Stimulated activated CD4-positive, alpha-beta T cell treated with anti-CD3 and anti-CD28 coated beads, TNF-alpha, amount 100 ng/mL, for 48 hours (primary cell): ENCODE measurements at regions not wholly inside any gene's neighbourhood (a gene's known extent, or its start where the extent isn't known, plus 50 kb on each side); places are given as distances from the start of the nearest gene placed in this dataset.
"Not testable (repeated sequence)": the region's sequence is repeated elsewhere in the genome, so short reads cannot be mapped to it uniquely, and the experiment has no call there.

Source experiments
- DNase-seq, 3 donors: peaks; one replicate each; pipeline ENCODE4 v3.0.0-alpha.2; 2020; ENCODE audit warnings: low read depth in 3 of 3

DNA sequence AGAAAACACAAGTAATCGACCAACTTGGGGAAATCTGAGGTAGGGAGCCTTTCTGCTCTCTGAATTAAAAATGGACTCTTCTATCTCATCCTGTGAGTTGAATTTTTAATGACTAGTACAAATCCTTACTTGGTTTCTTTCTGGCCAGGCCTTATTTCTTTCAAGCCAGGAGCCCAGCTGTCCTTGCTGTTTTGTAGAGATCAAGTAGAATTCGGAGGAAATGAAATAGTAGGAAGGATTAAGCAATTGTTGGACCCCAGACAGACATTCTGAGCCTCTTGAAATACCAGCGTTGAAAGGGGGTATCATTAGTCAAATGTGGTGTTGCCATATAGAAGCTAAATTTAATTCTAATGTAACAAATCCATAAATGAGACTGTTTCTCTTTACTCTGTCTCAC, 53.7 kb upstream of the SMIM15 start:
- no peak for DNase-seq

DNA sequence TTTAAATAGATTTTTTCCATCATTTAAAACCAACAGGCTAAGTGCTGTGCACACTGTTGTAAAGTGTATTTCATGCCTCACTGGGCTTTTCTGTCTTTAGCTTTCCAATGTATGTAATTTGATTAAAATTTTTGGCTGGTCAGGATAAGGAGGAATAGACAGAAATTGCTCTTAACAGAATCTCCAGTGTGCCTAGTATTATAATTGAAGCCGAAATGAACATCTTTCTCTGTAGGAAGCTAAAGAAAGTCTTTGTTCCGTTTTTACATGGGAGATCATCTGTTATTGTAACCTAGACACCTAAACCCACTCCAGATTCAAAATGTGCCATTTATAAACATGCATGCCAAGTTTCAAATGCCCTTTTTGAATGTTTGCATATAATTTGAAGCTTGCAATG, 54.5 kb upstream of the SMIM15 start:
- DNase-seq = no peak

DNA sequence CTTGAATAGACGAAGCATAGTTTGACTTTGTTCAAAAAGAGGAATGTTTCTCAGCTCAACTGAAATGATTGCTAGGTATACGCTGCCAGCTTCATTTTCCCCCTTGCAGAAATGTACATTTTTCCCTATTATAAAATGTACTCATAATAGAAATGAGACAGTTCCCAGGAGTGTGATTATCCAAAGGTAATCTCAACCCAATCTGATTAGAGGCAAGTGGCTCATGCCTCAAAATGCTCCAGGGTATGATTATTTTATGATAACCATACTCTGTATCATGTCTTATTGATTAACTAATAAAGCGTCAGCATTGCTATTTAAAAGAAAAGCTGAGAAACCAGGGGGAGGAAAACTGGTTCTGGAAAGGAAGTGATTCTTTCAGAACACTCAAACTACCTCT, 54.9 kb upstream of the SMIM15 start:
- no peak for DNase-seq

DNA sequence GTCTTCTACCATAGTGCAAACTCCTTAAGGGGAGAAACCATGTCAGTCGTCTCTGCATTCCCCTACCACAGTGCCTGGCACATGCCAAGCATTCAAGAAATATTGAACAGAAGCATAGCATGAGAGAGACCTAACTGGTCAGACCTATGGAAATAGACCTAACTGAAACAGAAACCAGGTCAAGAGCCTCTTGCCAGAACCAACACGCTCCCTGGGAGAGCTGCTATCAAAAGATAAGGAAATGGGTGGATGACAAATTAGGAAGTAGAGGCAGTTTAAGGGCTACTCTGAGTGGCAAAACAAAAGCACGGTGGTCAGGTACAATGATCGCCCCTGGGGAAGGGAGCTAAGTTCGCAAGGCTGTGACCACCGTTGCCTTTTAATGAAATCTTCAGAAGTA, 66.0 kb upstream of the SMIM15 start:
- no peak for DNase-seq

GRCh38 chr5:61228691-61229280, 66.5 kb upstream of the SMIM15 start:
- no peak for DNase-seq

- no peak for DNase-seq
These were observed 67.1 kb upstream of the SMIM15 start for GRCh38 chr5:61229416-61229815.

DNA sequence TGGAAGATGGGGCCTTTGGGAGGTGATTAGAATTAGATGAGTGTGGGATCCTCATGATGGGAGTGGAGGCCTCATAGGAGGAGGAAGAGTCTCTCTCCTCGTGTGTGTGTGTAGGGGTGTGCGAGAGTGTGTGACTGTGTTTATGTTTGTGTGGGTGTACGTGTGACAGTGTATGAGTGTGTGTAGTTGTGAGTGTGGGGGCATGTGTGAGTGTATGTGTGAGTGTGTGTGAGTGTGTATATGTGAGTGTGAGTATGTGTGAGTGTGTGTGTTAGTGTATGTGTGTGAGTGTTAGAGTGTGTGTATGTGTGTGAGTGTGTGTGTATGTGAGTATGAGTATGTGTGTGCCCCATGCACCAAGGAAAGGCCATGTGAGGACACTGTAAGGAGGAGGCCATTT, 68.2 kb upstream of the SMIM15 start:
- no peak for DNase-seq

GRCh38 chr5:61231813-61232212, 69.5 kb upstream of the SMIM15 start:
- no peak for DNase-seq

DNA sequence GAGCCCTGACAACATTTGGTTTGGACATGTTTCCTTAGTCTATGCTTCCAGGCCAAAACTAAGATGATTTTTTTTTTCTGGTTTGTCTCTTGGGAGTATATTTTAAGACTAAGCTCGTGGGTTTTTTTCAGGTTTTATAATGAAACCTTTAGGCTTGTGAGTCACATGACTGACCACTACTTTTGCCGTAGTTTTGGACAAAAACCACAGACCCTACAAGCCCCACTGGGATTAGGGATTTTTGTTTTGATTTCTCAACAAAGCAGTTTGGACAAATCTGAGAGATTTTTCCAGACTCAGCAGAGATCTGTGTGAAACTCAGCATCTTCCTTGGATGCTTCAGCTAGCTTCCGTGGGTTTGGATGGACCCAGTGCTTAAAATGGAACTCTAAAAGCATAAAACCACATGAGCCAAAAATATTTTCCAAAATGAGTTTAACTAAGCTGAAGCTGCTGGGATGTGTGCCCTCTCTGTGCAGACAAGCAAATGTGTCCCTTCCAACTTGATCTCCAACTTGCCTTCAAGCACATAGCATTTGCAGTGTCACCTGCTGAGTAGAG, 70.3 kb upstream of the SMIM15 start:
- no peak for DNase-seq

DNA sequence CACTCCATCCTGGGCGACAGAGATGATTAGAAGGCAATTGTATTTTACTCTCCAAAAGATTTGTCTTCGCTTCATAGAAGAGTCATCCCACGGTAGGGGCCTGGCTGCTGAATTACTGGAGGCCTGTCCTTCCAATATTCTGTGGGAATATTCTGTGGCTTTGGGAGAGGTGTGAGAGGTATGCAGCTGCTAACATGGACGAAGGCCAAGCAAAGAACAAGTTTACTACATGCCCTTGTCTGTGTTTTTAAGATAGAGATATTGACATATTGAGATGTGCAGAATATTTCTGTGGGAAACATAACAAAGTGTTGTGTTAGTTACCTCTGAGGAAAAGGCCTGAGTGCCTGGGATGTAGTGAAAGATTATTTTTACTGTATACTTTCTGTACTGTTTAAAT, 71.8 kb upstream of the SMIM15 start:
- DNase-seq = no peak

GRCh38 chr5:61236715-61237114, 74.4 kb upstream of the SMIM15 start:
- not testable (repeated sequence) for DNase-seq

- DNase-seq = no peak
These were observed 83.2 kb upstream of the SMIM15 start for GRCh38 chr5:61245486-61245885.

- no peak for DNase-seq
These were observed 83.7 kb upstream of the SMIM15 start for GRCh38 chr5:61245936-61246335.

- no peak for DNase-seq
These were observed 84.6 kb upstream of the SMIM15 start for GRCh38 chr5:61246768-61247307.

- DNase-seq = no peak
These were observed 80.0 kb upstream of the ZSWIM6 start for GRCh38 chr5:61251874-61252642.

DNA sequence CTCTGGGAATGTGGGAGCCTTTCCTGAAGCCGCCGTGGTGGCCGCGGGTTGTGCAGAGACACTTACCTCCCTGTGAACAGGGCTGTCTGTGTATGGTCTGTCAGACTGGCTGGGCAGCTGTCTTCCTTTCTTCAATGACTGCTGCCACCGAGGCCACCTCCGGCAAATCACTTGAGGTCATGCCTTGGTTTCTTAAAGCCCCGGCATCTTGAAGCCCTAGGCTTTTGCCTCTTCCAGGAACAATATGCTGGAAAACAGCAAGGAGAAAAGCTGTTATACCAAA, 79.5 kb upstream of the ZSWIM6 start:
- no peak for DNase-seq

GRCh38 chr5:61253547-61253946, 78.5 kb upstream of the ZSWIM6 start:
- no peak for DNase-seq

DNA sequence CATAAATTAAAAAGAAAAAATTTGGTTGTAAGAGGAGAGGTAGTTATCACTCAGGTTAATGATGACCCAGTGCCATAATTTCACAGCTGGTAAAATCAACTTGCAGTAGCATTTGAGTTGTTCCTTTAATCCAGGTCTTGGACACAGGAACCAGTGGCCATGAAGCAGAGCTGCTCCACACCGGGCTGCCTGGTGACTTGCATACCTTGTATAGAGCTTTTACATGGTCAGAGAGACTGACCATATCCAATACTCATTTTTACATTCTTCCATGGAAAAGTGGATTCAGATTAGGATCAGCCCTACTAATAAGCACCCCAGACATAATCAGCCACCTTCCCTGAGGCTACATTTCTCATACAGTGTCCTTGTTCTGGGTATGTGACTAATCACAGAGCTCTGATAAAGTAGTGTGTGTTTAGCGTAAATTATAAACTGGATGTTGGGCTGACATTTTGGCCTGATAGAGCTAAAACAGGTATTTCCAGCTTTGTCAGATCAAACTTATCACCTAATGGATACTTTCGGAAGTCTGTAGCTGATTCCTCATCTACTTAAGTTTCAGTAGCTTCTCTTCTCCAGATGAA, 77.0 kb upstream of the ZSWIM6 start:
- no peak for DNase-seq

- DNase-seq = no peak
These were observed 75.6 kb upstream of the ZSWIM6 start for GRCh38 chr5:61256474-61256873.

GRCh38 chr5:61257421-61257820, 74.6 kb upstream of the ZSWIM6 start:
- no peak for DNase-seq

DNA sequence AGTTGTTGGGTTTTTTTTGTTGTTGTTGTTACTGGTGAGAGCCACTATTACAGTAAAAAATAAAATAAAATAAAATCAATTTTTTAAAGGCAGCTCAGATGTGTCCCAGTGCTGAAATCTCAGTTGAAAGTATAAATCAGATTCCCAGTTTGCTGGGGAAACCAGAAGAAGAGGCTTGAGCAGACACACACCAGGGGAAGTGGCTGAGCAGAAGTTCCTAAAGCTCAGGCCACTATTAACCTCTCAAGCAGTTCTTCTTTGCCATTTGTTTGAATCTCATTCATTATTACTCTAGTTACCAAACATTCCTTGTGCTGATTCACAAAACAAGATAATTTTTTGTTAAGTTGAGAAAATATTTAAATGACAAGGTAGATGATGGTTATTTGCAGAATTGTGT, 70.9 kb upstream of the ZSWIM6 start:
- no peak for DNase-seq

DNA sequence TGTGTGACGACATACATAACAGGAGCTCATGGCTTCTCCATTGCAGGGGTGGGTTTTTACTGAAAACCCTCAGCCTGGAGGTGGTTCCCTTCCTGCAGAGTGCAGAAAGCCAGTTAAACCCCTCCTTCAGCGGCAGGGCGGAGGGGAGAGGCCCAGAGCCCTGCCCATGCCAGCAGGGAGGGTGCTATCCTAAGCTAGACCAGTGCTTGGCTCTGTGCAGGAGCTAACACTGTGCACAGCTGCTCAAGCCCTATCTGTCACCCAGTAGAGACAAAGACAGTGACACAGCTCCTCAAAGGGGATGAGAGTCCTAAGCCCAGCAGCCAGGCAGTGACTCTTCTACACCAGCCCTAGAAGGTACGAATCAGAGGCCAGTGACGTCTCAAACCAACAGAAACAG, 70.0 kb upstream of the ZSWIM6 start:
- no peak for DNase-seq

- DNase-seq = no peak
These were observed 69.0 kb upstream of the ZSWIM6 start for GRCh38 chr5:61263072-61263471.
